Activated CD4-positive, alpha-beta T cell treated with anti-CD3 and anti-CD28 coated beads for 1 hour (primary cell): ENCODE measurements at regions not wholly inside any gene's neighbourhood (a gene's known extent, or its start where the extent isn't known, plus 50 kb on each side); places are given as distances from the start of the nearest gene placed in this dataset.

ENCODE experiments used
- DNase-seq: peaks from one replicate; pipeline ENCODE4 v3.0.0-alpha.2; 2020

DNA sequence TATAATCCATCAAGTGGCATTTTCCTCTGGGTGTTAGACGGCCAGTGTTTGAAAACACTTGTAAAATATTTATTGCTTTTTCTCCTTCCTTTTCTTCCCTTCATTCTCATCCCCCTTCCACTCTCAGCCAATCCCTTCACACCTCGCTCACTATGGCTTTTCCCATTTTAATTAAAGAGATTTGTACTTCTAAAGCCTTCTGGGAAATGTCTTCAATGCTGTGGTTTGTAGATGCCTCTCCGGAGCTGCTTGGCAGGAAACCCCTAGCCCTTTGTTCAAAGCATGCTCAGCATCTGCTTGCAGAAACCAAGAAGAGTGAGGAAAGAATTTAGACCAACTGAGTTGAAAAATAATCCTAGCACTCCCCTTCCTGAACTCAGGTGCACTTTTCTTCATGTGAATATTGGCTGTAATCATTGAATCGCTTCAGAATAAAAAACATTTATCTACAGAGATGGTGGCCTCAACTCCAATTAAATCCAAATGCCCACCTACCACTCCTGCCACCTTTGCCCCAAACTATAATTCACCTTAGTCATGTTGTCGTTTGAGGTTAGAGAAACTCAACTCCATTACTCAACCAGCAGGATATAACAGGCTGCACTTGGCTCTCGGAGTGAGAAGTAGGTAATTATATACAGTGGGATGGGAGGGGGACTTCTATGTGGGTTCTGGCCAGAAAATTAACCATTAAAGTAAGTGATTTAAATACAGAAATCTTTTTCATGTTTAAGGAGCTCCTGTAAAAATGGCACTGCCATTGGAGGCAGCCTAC, 659.4 kb upstream of the CAMK1G start:
- no peak for DNase-seq

DNA sequence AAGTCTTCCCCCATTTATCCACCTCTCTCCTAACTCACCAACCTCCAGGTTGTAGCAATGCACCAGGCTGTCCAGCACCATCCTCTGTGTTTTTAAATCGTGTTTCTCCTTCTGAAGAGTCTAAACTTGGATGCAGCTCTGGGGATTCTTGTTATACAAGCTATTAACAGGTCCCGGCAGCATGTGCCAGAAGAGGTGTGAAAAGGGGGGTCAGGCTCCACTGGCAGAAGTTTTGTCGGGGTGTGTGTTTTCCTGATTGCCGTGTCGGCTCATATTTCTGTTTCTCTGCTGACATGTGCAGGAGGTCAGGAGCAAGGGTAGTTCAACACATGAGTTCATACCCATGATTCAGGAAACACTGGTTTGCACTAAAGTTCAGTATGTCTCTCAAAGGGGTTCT, 658.6 kb upstream of the CAMK1G start:
- no peak for DNase-seq

DNA sequence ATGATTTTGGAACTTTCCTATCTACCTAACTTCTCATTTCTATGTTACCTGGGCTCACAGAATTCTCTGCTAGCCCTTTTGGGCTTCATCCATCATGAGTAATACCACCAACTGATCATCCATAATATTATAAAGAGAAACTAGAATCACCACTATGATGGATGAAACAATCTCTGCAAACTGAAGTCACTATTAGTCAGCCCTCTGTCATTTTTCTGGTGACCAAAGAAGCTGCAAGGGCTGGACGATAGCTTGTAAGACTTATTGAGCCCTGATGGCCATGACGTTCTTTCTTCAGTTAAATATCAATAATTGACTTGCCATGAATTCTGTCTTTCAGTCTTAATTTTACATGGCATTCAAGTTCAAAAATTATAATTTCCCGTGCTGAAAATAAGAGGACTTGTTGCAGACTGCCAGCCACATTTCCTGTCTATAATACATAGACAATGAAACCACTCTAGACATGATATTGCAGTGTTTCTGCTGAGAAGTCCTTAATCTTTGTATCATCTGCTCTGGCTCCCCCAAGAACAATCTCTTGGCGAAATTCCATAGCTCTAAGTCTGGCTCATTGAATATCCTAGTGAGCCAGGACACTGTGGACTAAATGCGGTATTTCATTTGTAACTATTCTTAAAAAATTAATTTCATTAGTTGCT, 655.0 kb upstream of the CAMK1G start:
- DNase-seq, result no peak

DNA sequence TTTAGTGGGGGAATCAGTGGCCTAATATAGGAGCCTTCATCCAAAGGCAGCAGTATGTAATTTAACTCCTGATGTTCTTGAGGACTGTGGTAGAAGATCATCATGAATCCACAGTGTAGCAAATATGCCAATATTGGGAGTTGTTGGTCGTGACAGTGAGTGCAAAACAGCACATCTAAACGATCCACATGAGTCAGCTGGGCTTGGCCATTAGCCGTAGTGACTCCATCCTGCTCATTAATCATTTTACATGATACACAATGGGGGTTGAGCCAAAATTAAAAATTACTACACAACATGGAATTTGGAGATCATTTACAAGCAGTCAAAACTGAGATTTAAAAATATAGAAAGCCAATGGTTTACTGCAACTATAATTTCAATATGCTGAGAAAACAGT, 653.9 kb upstream of the CAMK1G start:
- DNase-seq, result no peak

DNA sequence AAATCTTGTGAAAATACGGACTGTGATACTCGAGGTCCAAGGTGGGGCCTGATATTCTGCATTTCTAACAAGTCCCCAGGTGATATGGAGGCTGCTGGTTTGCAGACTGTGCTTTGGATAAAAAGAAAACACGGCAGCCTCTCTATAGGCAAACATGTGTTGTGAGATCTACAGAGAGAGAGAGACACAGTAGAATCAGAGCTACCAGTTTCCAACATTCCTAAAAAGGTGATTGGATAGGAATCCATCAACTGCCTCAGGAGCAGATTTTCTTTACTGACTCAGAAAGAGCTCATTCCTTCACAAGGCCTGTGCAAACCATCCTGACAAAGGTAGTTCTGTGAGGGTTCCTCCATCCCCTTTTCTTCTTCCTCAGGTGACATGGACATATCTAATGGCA, 651.6 kb upstream of the CAMK1G start:
- DNase-seq, result no peak

DNA sequence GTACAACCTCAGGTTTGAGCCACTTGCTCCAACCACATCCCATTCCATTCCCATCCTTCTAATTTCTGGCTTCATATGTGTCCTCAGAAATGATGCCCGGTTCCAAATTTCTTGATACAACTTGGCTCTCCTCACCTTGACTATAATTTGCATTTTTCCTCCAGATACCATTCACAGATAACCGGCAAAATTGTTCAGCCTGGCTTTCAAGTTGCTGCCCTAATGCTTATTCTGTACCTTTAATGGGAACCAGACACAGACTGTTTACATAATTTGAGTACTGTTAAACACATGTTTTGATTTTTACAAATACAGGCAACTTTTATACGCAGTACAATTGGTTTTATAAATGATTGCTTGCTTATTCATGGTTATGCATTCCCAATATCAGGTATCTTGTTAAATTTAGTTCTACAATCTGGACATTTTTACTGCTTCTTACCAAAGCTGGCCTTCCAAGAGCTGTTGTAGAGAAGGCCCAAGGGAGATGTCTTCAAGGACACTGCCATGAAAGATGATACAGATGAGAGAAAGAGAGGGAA, 649.5 kb upstream of the CAMK1G start:
- DNase-seq, result no peak

DNA sequence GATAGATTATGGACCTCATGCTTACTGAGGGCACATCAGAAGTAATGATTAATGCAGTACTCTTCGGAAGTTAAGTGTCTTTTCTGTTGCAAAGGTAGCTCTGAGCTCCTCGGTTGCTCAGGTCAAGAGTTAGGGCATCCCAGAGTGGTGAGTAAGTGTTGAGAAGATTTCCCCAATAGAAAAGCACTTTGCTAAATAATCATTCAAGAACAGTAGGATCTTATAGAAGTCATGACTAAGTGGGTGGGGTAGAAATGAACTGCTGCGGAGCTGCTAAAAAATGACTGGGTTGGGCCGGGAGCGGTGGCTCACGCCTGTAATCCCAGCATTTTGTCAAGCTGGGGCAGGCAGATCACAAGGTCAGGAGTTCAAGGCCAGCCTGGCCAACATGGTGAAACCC, 648.6 kb upstream of the CAMK1G start:
- DNase-seq, result no peak

DNA sequence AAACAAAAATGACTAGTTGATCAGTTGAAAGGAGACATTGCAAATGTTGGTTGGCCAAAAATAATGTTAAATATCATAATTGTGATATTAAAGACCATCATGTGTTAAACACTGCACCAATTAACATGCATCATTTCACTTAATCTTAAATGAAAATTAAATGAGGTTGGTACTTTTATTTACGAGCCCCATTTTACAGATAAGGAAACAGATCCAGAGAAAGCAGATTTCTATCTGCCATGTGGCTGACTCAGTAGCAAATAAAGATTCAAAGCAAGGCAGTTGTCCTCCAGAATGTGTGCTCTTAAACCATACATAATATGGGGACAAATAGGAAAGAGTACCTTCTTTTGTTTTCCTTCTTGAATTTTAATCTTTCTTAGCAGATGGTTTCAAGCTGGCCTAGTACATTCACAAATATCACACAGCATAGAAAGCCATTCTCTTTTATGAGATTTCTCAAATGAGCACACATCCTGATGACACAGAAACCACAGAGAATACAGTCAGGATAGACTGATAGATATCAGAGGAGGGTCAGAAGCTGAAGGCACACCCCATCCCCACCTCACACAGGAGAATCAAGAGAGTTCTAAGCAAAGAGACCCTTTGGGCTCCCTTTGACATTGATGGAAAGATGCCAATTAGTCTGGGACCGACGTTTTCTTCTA, 647.9 kb upstream of the CAMK1G start:
- DNase-seq, result no peak

DNA sequence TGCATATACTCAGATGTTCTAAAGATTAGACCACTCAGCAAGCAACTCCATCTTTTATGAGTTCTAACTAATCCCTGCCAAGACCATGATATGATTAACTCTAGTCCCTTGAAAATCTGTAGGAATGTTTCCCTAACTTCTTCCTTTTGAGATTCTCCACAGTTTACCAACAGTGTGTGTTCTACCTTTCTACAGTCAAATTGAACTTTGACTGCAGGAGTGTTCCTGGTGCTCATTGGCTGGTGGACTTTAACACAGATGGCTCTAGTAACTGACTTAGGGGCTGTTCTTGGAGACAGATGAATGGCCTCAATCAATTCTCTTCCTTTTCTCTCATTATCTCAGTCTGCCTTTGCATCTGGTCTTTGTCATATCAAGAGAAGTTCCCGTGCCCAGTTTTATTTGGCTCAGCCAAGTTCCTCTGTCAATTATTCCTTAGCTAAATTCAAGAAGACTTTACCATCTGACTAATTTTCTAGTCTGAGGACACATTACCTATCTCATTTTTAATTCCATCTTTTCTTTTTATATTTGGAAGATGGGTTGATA, 643.9 kb upstream of the CAMK1G start:
- DNase-seq, result no peak

DNA sequence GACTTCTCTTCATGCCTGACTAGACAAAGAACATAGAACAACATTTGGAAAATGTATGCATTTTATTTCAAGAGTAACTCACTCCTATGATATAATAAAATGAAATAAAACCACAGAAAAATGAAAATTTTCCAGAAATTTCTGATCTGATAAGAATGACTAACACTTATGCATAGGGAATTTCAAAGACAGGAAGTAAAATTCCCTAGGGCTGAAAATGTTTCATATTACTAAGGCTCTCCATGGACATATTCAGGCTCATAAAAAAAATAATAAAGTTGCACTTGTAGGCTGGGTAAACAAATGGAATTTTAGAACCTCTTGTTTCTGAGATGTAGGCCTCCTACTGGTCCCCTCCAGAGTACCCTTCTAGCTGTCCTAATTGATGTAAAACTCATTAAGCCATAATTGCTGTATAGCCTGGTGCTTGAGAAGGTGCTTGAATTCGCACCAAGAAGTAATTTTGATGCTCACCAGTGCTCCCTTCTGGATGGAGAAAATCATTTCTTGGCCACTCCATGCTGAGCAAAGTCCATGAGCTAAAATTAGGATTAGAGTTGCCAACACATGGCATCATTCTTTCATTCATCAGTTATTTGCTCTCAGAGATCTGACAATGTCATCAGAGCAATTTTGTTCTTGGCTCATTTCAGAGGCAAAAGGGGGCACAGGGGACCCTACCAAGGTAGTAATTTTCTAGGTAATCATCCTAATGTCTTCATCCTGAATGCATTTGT, 641.0 kb upstream of the CAMK1G start:
- no peak for DNase-seq

DNA sequence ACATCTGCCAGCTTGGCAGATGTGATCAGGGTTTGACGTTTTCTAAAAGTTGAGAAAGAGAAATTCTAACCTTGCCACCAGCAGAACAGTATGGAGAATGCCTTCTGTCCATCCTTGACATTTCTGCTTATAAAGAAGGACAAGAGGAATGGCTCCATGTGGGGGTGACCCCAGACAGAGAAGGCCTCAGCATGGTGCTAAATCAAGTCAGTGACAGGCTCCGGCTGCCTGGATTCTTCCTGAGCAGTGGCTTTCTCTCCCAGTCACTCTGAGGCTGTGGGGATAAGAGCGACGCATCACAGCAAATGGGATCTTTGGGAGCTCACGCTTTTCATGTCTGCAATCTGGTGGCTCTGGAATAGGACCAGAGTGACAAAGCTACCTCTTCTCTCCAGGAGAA, 640.2 kb upstream of the CAMK1G start:
- DNase-seq, result no peak

DNA sequence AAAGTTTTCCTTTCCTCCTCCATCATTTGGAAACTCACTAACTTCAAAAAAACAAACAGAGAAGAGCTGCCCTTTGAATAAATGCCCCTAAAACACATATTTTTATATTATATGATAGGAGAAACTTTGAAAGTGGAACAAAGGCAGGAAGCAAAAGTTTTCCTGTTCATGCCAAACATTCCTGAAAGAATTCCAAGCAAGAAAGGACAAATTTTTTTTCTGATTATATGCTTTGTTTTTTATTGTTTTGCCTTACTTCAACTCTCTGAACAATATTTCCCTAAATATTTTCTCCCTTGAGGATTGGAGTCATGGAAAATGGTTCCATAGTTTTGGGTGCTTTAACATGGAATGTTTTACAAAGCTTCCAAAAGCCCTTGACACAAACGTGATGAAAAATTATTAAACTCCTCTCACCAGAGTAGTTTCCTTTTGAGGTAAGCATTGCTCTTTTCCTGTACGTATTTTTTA, 638.5 kb upstream of the CAMK1G start:
- no peak for DNase-seq

DNA sequence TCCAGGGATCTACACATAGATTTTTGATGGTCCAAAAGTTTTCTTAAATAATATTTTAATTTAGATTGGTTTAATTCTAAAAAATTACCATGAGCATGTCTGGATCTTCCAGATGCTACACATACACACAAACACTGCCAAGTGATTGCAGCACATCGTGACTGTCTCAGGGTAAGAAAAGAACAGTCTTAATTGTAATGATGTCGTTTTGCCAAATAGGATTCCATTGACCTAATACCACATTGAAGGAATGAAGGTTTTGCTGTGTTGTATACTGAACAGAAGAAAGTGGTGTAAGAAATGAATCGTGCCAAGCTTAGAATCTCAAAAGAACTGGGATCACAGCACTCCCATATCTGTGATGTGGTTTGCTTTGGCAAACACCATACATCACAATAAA, 633.3 kb upstream of the CAMK1G start:
- DNase-seq, result no peak

DNA sequence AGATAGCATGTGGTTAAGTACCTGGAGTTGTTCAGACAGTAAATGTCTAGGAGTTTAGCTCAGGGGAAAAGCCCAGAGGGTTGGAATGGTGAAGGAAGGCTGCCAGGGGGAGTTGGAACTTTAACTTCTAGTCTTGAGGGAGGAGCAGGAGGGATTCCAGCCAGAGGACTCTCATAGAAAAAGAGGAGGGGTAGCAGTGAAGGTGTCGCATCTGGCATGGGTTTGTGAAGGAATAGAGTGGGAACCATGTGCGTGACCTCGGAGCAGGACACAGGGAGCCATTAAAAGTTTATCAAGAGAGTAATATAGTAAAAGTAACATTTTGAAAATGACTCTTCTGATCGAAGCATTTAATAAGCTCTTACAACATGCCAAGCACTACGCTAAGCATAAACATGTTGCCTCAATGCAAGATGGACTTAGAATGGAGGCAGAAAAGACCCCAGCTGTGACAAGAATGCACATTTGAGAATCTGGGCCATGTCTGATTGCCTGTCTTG, 632.4 kb upstream of the CAMK1G start:
- no peak for DNase-seq

DNA sequence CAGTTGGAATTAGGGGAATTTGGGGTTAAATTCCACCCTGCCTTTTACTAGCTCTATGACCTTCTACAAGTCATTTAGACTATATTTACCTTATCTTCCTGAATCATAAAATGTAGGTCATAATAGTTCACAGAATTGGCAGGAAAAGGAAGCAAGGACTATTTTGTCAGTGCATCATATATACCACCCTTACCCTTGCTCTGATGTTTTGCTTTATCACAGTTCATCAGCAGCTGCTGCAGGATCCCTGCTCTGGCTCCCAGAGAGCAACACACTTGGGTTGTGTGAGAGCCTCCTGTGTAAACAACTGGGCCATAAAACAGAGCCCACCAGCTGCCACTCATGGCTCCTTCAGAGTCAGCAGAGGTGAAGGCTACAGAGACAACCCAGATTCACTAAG, 631.6 kb upstream of the CAMK1G start:
- DNase-seq, result no peak

DNA sequence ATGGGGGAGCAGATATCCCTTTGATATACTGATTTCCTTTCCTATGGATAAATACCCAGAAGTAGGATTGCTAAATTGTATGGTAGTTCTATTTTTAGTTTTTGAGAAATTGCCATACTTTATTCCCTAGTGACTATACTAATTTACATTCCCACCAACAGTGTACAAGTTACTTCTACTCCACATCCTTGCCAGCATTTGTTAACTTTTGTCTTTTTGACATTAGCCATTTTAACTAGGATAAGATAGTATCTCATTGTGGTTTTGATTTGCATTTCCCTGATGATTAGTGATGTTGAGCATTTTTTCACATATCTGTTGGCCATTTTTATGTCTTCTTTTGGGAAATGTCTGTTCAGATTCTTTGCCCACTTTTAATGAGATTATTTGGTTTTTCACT, 620.6 kb upstream of the CAMK1G start:
- no peak for DNase-seq

DNA sequence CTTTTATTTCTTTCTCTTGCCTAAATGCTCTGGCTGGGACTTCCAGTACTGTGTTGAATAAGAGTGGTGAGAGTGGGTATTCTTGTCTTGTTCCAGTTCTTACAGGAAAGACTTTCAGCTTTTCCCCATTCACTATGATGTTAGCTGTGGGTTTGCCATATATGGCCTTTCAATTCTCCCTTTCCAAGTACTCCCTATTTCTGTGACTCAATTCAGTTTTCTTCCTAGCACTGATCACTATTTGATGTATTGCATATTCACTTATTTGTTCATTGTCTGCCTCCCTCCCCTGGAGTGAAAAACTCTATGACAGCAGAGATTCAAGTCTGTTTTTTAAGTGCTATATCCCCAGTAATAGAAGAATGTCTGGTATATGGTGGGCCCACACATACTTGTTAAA, 618.2 kb upstream of the CAMK1G start:
- DNase-seq, result no peak

DNA sequence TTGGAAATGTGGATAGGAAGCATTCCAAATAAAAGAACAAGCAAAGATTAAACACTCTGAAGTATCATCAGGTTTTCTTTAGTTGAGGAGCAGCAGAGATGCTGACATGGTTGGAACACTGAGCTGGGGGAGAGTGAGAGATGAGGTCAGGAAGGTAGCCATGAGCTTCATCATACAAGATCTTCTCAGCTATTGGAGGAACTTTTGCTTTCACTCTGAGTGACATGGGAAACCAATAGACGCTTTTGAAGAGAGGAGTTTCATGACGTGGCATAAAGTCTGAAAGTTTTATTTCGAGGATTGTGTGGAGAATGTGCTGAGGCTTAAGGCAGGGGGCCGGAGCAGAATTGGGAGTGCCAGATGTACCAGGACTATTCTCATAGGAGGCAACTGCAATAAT, 616.2 kb upstream of the CAMK1G start:
- DNase-seq, result no peak

DNA sequence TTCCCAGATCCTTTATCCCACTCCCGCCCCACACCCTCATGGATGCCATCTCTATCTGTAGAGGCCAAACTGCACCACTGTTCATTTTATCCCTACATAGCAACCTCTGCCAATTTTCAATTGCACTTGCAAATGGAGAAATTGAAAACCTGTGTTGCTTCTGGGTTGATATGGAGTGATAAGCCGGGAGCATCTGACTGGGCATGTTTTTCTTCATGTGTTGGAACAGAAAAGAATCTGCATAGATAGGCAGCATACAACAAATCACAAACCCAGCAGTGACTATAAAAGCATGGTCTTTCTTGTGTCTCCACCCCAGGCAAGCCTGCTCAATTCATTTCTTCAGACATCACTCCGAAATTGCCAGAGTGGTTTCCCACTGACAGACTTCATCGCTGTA, 608.8 kb upstream of the CAMK1G start:
- no peak for DNase-seq

DNA sequence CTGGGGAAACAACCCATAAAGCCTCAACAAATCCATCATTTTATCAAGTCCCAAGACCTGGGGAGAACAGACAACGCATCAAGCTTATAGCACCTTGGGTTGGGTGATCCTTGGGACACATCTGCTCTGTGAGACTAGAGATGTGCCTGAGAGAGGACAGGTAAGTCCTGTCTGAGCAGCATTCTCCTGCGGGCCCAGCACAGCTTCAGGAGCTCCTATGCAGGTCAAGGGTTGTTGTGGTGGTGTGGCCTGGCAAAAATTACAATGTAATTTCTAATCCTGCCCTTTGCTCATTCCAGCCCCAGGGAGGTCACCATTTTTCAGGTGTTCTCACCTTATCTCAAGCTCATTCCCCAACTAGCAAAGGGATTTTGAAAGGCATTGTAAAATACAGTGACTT, 608.1 kb upstream of the CAMK1G start:
- DNase-seq, result no peak

DNA sequence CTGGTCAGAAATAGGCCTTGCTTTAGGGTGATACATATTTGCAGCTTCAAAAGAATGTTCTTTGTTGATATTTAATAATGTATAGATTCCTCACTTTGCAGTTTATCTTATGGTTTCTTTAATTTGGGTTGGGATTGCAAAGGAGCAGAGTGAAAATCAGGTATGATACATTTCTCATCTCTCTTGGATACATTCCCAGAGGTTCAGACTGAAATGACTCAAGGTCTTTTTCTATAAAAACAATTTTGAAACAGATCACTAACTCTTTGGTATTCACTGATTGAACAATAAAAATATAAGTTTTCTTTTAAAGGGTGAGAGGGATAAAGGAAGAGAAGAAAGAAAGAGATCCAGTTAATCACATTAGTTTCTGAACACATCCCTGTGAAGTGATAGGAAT, 606.5 kb upstream of the CAMK1G start:
- DNase-seq, result no peak

DNA sequence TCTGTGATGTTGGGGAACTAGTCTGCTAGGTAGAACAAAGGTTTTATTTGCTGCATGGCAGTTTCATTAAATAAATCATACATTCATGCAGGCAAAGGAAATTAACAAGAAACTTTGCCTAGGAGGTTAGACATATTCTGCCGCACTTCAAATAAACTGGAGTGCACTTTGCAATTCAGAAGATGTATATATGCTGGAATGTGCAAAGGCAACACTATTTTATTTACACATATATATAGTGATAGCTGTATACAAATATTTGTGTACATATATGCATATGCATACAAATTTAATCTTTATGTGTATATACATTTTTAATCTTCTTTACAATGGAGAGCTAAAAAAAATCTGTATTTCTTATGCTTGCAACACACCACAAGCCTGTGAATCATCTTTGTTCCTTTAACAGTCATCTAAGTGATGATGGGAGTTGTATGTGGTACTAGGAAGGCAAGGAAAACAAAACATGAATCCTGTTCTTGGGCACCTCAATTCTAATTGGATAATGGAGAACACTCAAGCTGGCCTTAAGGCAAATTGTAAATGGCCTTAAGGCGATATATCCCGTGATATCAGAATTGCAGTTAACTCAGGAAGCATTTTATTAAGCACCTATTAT, 605.8 kb upstream of the CAMK1G start:
- DNase-seq, result no peak
